HG03575 (cell line): ENCODE measurements at regions not wholly inside any gene's neighbourhood (a gene's known extent, or its start where the extent isn't known, plus 50 kb on each side); places are given as distances from the start of the nearest gene placed in this dataset.

ENCODE experiments used
- ATAC-seq: cut with Tn5 transposase; IDR thresholded peaks from one replicate; pipeline ENCODE4 v1.9.1; 2021; ENCODE audit not compliant: unreplicated experiment, insufficient number of reproducible peaks, low FRiP score; ENCODE audit errors: extremely low read depth

GRCh38 chr10:129372172-129372571, 94.9 kb upstream of the MGMT start:
- ATAC-seq, result no peak

GRCh38 chr10:129373231-129373630, 93.8 kb upstream of the MGMT start:
- ATAC-seq, result no peak

GRCh38 chr10:129373718-129374117, 93.3 kb upstream of the MGMT start:
- no peak for ATAC-seq

- ATAC-seq, result no peak
These were observed 91.9 kb upstream of the MGMT start for GRCh38 chr10:129375171-129375570.

DNA sequence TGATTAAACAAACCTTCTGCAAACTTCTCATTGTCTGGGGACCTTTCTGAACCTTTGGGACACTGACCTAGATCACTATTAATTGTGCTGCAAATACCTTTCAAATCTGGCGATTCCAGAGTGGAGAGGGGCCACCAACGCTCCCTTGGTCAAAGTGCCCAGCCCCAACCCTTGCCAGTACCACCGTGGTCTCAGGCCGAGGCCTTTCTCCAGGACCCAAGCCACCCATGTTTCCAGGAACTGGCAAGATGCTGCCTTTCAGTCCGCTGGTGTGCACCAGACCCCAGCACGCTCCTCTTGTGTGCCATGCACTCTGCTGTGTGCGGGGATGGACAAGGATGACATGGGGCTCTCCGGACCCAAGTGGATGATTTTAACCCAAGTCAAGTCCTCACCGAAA, 91.1 kb upstream of the MGMT start:
- ATAC-seq, result no peak

DNA sequence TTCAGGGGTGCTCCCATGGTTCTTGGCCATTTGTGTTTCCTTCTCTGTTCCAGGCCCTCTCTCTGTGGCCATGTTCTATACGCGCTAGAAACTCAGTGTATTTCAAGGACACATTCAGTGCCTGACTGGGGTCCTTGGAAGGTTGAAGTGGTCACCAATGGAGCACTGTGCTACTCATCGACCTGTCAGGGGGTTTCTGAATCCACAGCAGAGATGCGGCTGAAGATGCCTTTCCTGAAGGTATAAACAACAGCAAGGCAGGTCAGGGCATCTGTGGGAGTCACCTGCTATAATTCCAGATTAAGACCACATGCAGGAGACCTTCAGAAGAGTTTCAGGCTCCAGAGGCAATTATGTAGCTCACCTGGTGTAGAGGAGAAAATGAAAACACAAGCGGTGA, 86.8 kb upstream of the MGMT start:
- ATAC-seq, result no peak

DNA sequence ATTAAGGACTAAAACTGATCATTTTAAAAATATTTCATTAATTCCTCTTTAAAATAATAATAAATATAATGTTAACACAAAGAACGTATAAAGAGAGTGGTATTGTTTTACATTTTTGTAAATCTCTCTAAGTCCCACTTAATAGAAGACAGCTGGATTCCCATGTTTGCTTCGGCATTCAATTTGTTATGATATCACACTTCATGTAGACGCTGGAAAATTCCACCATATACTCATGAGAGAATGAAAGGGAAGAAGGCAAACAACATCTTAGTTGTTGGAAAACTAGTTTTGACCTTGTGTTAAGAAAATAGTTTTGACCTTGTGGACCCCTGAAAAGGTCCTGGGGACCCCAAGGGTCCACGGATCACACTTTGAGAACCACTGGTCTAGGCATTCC, 85.3 kb upstream of the MGMT start:
- ATAC-seq, result no peak

- ATAC-seq, result no peak
These were observed 84.6 kb upstream of the MGMT start for GRCh38 chr10:129382401-129382800.

- ATAC-seq, result no peak
These were observed 83.4 kb upstream of the MGMT start for GRCh38 chr10:129383651-129384050.

- no peak for ATAC-seq
These were observed 81.4 kb upstream of the MGMT start for GRCh38 chr10:129385600-129385999.

GRCh38 chr10:129386415-129387257, 80.4 kb upstream of the MGMT start:
- no peak for ATAC-seq

GRCh38 chr10:129387258-129387525, 79.8 kb upstream of the MGMT start:
- ATAC-seq, result no peak

GRCh38 chr10:129388435-129388834, 78.6 kb upstream of the MGMT start:
- ATAC-seq, result no peak

GRCh38 chr10:129389194-129389593, 77.8 kb upstream of the MGMT start:
- ATAC-seq, result no peak

- no peak for ATAC-seq
These were observed 76.9 kb upstream of the MGMT start for GRCh38 chr10:129390147-129390546.

GRCh38 chr10:129390726-129391125, 76.3 kb upstream of the MGMT start:
- ATAC-seq, result no peak

DNA sequence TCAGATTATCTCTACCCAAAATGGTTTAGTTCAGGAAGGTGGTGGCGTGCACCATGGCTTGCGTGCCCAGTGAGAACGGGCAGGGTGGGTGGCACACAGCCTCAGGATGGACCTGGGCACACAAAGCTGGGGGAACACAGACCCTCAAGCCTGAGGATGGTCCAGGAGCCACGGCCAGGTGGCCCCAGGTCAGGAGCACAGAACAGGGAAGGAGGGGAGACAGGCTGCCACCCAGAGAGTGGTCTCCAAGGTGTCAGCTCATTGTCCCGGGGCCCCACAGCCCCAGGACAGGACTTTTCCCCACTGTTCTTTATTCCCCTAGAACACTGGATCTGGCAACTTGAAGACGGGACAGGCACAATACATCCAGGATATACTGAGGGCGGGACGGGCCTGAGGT, 75.6 kb upstream of the MGMT start:
- no peak for ATAC-seq

DNA sequence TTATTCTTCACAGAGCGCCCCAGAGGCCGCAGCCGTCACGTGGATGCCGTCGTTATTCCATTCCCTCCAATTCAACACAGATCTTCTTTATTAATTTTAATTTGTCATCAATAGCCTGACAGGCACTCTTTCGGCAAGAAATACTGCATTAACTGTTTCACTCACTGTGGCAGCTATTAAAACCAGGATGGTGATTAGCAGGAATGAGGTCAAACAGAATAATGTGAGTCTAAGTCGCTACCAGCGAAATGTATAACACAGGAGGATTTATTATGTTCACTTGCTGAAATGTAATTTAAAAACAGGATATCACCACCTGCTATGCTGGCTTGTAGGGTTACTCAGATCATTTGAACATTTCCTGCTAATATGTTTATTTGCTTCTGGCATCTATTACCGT, 74.2 kb upstream of the MGMT start:
- no peak for ATAC-seq

DNA sequence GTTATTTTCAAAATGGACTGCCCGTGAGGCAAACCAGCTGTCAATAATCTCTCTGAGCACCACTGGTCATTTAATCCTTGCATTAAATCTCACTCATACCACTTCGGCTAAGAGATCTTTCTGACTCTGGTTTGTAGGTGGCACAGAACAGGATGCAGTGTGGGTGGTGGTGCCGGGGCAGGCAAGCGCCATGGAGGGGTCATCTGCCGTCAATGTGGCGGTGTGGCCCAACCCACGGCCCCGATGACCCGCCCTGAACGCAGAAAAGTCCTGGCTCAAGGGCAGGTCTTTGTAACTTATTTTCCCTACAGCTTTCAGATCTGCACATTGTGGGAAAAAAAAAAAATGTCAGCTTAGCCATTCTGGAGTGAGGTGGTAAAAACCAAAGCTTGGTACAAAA, 73.2 kb upstream of the MGMT start:
- no peak for ATAC-seq

DNA sequence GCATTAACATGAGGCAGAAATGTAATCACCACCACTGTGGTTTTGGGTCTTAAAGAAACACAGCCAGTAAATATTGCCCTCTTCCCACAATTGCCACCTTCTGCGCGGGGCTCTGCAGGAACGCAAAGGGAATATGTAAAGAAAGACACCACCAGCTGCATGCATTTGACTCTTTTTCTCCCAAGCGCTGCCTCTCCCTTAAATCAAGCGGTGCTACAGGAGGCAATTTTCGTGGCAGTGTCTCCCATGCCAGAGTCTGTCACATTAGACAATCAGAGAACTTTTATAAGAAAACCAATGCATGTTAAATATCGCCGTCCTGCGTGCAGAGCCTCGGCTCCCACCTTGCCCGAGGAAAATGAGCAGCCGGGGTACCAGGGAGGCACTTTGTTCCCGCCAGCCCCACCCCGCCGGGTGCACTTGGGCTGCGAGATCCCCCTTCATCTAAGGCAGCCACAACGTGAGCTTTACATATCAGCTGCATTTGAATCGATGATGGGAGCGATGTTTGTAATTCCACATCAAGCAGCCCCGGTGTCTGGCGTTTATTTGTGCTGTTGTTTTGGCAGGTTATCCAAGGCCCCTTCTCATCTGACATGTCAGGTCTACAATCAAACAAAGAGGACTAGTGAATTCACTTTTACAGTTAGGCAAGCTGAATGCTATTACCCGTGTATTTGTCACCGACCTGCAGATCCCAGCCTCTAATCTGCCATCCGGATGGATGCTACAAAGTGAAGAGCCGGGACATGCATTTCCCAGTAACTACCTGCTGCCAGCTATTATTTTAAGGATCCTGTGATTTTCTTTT, 72.3 kb upstream of the MGMT start:
- no peak for ATAC-seq
